ENCODE measurements at regions not wholly inside any gene's neighbourhood (a gene's known extent, or its start where the extent isn't known, plus 50 kb on each side); places are given as distances from the start of the nearest gene placed in this dataset.

- H3K4me3 ChIP-seq (ENCODE audit: low read depth, low read length) = no peak overlapping the region
- TF ChIP-seq CTCF (IDR thresholded peaks at IDR 0.05; ENCODE audit: control insufficient read depth, extremely low read depth, insufficient read depth) = no peak
- DNase-seq (ENCODE audit: low read depth) = no peak
These were observed 875.2 kb downstream of the RAPGEF2 start for GRCh38 chr4:159977907-159978617.

- no peak overlapping the region for H3K4me3 ChIP-seq (ENCODE audit: low read depth, low read length)
- DNase-seq (ENCODE audit: low read depth) = no peak
- TF ChIP-seq CTCF (IDR thresholded peaks at IDR 0.05; ENCODE audit: control insufficient read depth, extremely low read depth, insufficient read depth) = no peak
These were observed 876.5 kb downstream of the RAPGEF2 start for GRCh38 chr4:159979351-159979750.

GRCh38 chr4:159979953-159980352, 877.1 kb downstream of the RAPGEF2 start:
- H3K4me3 ChIP-seq (ENCODE audit: low read depth, low read length) = no peak overlapping the region
- no peak for DNase-seq (ENCODE audit: low read depth)
- TF ChIP-seq CTCF (IDR thresholded peaks at IDR 0.05; ENCODE audit: control insufficient read depth, extremely low read depth, insufficient read depth) = no peak

GRCh38 chr4:159980826-159981468, 878.1 kb downstream of the RAPGEF2 start:
- no peak for TF ChIP-seq CTCF (IDR thresholded peaks at IDR 0.05; ENCODE audit: control insufficient read depth, extremely low read depth, insufficient read depth)
- H3K4me3 ChIP-seq (ENCODE audit: low read depth, low read length) = no peak overlapping the region
- no peak for DNase-seq (ENCODE audit: low read depth)

GRCh38 chr4:159981469-159981856, 878.6 kb downstream of the RAPGEF2 start:
- TF ChIP-seq CTCF (IDR thresholded peaks at IDR 0.05; ENCODE audit: control insufficient read depth, extremely low read depth, insufficient read depth) = no peak
- no peak for DNase-seq (ENCODE audit: low read depth)
- no peak overlapping the region for H3K4me3 ChIP-seq (ENCODE audit: low read depth, low read length)

GRCh38 chr4:159983082-159983481, 880.2 kb downstream of the RAPGEF2 start:
- no peak overlapping the region for H3K4me3 ChIP-seq (ENCODE audit: low read depth, low read length)
- no peak for TF ChIP-seq CTCF (IDR thresholded peaks at IDR 0.05; ENCODE audit: control insufficient read depth, extremely low read depth, insufficient read depth)
- no peak for DNase-seq (ENCODE audit: low read depth)
